ENCODE measurements at regions not wholly inside any gene's neighbourhood (a gene's known extent, or its start where the extent isn't known, plus 50 kb on each side); places are given as distances from the start of the nearest gene placed in this dataset.

DNA sequence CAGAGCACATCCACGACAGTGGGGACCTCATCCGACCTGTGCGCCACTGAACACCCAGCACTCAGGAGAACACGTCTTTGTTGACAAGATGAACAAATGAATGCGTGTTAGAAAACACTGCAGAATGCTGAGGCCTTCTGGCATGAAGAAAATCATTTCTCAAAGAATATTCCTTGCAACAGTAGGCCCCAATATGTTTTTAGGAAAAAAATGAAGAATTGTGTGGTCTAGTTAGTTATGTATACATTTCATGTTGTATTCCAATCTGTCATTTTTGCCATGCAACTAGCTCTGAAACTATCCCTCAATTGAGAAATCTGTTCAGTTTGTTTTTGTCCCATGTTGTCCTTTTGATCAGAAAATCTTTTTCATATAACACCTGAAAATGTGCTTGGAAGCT lies 77.4 kb upstream of the MAD2L1 start:
- TF ChIP-seq, protein P1, sequence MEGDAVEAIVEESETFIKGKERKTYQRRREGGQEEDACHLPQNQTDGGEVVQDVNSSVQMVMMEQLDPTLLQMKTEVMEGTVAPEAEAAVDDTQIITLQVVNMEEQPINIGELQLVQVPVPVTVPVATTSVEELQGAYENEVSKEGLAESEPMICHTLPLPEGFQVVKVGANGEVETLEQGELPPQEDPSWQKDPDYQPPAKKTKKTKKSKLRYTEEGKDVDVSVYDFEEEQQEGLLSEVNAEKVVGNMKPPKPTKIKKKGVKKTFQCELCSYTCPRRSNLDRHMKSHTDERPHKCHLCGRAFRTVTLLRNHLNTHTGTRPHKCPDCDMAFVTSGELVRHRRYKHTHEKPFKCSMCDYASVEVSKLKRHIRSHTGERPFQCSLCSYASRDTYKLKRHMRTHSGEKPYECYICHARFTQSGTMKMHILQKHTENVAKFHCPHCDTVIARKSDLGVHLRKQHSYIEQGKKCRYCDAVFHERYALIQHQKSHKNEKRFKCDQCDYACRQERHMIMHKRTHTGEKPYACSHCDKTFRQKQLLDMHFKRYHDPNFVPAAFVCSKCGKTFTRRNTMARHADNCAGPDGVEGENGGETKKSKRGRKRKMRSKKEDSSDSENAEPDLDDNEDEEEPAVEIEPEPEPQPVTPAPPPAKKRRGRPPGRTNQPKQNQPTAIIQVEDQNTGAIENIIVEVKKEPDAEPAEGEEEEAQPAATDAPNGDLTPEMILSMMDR (conservative IDR thresholded peaks at IDR 0.05): no peak
- TF ChIP-seq ZFX (IDR thresholded peaks at IDR 0.05): no peak
